ENCODE measurements at regions not wholly inside any gene's neighbourhood (a gene's known extent, or its start where the extent isn't known, plus 50 kb on each side); places are given as distances from the start of the nearest gene placed in this dataset.

DNA sequence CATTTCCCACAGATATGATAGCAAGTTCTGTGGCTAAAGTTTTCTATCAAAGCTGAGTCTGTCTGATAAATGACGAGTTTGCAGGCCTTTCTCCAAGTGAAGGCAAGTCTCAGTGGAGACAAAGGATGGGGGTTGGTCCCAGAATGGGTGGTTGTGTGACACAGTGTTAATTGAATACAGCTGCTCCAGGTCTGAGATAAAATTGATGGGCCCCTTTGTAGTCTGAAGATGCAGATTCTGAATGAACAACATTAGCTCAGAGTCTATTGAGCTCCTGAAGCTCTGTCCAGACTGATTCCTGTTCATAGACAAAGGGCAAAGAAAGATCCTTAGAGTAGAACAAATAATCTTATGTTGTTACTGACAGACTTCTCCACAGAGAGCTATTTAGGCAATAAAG lies 296.9 kb upstream of the CYRIA start:
- no peak overlapping the region for H3K27ac ChIP-seq (ENCODE audit: low read length)
- Mint-ChIP-seq H3K27me3 (ENCODE audit: low read depth in 2 of 2) (no peaks in the 10 kb centered on the region), H3K36me3 (no peaks in the 10 kb centered on the region), H3K4me1 (no peaks in the 10 kb centered on the region), H3K27ac (no peak overlapping the region), H3K9me3 (peaks cover 0 to 11% of the 10 kb centered on the region in 2 donors), H3K4me3 (no peak overlapping the region)
- no peak overlapping the region for H3K4me3 ChIP-seq (ENCODE audit: low read length)
- no peaks in the 10 kb centered on the region for H3K4me1 ChIP-seq (ENCODE audit: control insufficient read depth, insufficient read depth, low read length)
- no peak for DNase-seq
- intact Hi-C loops (cut with micrococcal nuclease): no loop called here
- H3K36me3 ChIP-seq (ENCODE audit: control insufficient read depth, insufficient read depth, low read length): no peaks in the 10 kb centered on the region
- ATAC-seq: no peak
- no peaks in the 10 kb centered on the region for H3K9me3 ChIP-seq (ENCODE audit: control insufficient read depth, insufficient read depth, low read length)
- TF ChIP-seq, protein P1, sequence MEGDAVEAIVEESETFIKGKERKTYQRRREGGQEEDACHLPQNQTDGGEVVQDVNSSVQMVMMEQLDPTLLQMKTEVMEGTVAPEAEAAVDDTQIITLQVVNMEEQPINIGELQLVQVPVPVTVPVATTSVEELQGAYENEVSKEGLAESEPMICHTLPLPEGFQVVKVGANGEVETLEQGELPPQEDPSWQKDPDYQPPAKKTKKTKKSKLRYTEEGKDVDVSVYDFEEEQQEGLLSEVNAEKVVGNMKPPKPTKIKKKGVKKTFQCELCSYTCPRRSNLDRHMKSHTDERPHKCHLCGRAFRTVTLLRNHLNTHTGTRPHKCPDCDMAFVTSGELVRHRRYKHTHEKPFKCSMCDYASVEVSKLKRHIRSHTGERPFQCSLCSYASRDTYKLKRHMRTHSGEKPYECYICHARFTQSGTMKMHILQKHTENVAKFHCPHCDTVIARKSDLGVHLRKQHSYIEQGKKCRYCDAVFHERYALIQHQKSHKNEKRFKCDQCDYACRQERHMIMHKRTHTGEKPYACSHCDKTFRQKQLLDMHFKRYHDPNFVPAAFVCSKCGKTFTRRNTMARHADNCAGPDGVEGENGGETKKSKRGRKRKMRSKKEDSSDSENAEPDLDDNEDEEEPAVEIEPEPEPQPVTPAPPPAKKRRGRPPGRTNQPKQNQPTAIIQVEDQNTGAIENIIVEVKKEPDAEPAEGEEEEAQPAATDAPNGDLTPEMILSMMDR (IDR thresholded peaks at IDR 0.05): no peak
- WGBS (ENCODE audit: insufficient coverage): 70% methylated on average over 1 of the region's 1 CpG
- H3K27me3 ChIP-seq (ENCODE audit: control insufficient read depth, insufficient read depth, low read length): no peaks in the 10 kb centered on the region

DNA sequence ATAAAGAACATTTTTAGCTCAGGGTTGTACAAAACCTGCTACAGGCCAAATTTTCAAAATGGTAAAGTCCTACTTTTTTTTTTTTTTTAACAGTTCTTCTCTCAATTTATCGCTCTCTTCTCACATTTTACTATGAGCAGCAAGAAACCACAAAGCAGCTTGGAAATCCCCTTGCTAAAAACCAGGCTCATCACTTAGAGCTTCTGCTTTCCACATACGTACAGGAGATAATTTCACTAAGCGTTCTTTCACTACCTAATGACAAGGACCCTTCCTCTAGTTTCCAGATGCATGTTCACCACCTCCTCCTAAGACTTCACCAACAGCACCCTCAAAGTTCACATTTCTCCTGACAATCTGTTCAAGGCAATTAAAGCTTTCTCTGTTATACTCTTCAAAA lies 294.9 kb upstream of the CYRIA start:
- no peak for ATAC-seq
- intact Hi-C loops (cut with micrococcal nuclease): no loop called here

DNA sequence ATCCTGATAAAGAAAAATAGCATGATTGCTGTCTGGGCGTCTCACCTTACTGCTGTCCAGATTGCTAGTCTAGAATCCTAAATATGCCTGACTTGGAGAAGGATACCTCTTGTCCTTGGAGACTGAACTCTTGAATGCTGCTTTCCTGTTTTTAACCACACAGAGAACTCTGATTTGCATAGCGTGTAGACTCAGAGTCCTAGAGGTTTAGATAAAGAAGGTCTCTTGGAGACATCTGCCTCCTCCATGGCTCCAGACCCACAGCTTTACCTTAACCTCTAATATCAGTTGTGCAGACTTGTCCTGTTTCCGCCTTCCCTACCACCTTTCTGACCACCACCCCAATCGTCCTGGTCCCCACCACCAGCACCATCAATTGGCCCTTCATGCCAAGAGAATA lies 292.6 kb upstream of the CYRIA start:
- Mint-ChIP-seq H3K36me3 (no peaks in the 10 kb centered on the region), H3K4me3 (no peak overlapping the region), H3K27me3 (ENCODE audit: low read depth in 2 of 2) (no peaks in the 10 kb centered on the region), H3K27ac (no peak overlapping the region), H3K9me3 (peaks cover 0 to 8% of the 10 kb centered on the region in 2 donors), H3K4me1 (no peaks in the 10 kb centered on the region)
- Histone ChIP-seq H3K9me3 (ENCODE audit: control insufficient read depth, insufficient read depth, low read length) (no peaks in the 10 kb centered on the region), H3K27me3 (ENCODE audit: control insufficient read depth, insufficient read depth, low read length) (no peaks in the 10 kb centered on the region), H3K36me3 (ENCODE audit: control insufficient read depth, insufficient read depth, low read length) (no peaks in the 10 kb centered on the region), H3K4me3 (ENCODE audit: low read length) (no peak overlapping the region), H3K4me1 (ENCODE audit: control insufficient read depth, insufficient read depth, low read length) (no peaks in the 10 kb centered on the region), H3K27ac (ENCODE audit: low read length) (no peak overlapping the region)
- TF ChIP-seq, protein P1 (IDR thresholded peaks at IDR 0.05): no peak
- ATAC-seq: no peak
- intact Hi-C loops (cut with micrococcal nuclease): no loop called here
- DNase-seq: no peak
- 83% methylated on average over 3 of the region's 4 CpGs for WGBS (ENCODE audit: insufficient coverage)

More for the DNA sequence above, 294.9 kb upstream of the CYRIA start:
- no peak overlapping the region for H3K4me3 ChIP-seq (ENCODE audit: low read length)
- Mint-ChIP-seq H3K36me3 (no peaks in the 10 kb centered on the region), H3K4me3 (no peak overlapping the region), H3K9me3 (peaks cover 0 to 6% of the 10 kb centered on the region in 2 donors), H3K27me3 (ENCODE audit: low read depth in 2 of 2) (no peaks in the 10 kb centered on the region), H3K27ac (no peak overlapping the region), H3K4me1 (no peaks in the 10 kb centered on the region)
- DNase-seq: no peak
- H3K27me3 ChIP-seq (ENCODE audit: control insufficient read depth, insufficient read depth, low read length): no peaks in the 10 kb centered on the region
- no peaks in the 10 kb centered on the region for H3K4me1 ChIP-seq (ENCODE audit: control insufficient read depth, insufficient read depth, low read length)
- no peak overlapping the region for H3K27ac ChIP-seq (ENCODE audit: low read length)
- no peaks in the 10 kb centered on the region for H3K36me3 ChIP-seq (ENCODE audit: control insufficient read depth, insufficient read depth, low read length)
- 27% methylated on average over 3 of the region's 3 CpGs for WGBS (ENCODE audit: insufficient coverage)
- H3K9me3 ChIP-seq (ENCODE audit: control insufficient read depth, insufficient read depth, low read length): no peaks in the 10 kb centered on the region
- TF ChIP-seq, protein P1 (IDR thresholded peaks at IDR 0.05): no peak

DNA sequence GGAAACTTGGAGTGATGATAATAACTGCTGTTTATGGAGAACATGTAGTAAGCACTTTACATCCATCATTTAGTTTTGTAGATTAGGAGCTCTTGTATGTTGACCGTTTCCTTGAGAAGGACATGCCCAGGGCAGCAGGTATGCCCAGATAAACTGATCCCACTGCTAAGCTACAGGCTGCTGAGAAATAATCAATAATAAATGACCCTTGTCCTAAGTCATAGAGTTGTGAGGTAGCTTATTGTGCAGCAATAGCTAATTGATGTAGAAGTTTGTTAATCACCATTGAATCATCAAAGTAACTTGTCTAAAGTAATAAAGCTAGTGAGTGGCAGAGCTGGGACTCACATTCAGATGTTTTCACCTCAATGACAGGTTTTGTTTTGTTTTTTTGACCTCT lies 287.2 kb upstream of the CYRIA start:
- 100% methylated on average over 1 of the region's 1 CpG for WGBS (ENCODE audit: insufficient coverage)
- no peaks in the 10 kb centered on the region for H3K4me1 ChIP-seq (ENCODE audit: control insufficient read depth, insufficient read depth, low read length)
- ATAC-seq: no peak

More for the DNA sequence above, 287.2 kb upstream of the CYRIA start:
- no peak overlapping the region for H3K27ac Mint-ChIP-seq
- no peaks in the 10 kb centered on the region for H3K4me1 Mint-ChIP-seq
- Histone ChIP-seq H3K4me3 (ENCODE audit: low read length) (no peak overlapping the region), H3K27me3 (ENCODE audit: control insufficient read depth, insufficient read depth, low read length) (no peaks in the 10 kb centered on the region), H3K27ac (ENCODE audit: low read length) (no peak overlapping the region), H3K9me3 (ENCODE audit: control insufficient read depth, insufficient read depth, low read length) (no peaks in the 10 kb centered on the region), H3K36me3 (ENCODE audit: control insufficient read depth, insufficient read depth, low read length) (no peaks in the 10 kb centered on the region)
- peaks cover 7 to 8% of the 10 kb centered on the region in 2 donors for H3K9me3 Mint-ChIP-seq
- no peak overlapping the region for H3K4me3 Mint-ChIP-seq
- no peaks in the 10 kb centered on the region for H3K36me3 Mint-ChIP-seq
- TF ChIP-seq, protein P1 (IDR thresholded peaks at IDR 0.05): no peak
- intact Hi-C loops (cut with micrococcal nuclease): no loop called here
- H3K27me3 Mint-ChIP-seq (ENCODE audit: low read depth in 2 of 2): no peaks in the 10 kb centered on the region
- no peak for DNase-seq
